ENCODE measurements at regions not wholly inside any gene's neighbourhood (a gene's known extent, or its start where the extent isn't known, plus 50 kb on each side); places are given as distances from the start of the nearest gene placed in this dataset.
A peak's percentile ranks its signal among the peaks of the same experiment; 100 is the strongest.
"Not testable (repeated sequence)": the region's sequence is repeated elsewhere in the genome, so short reads cannot be mapped to it uniquely, and the experiment has no call there.

- no peak for DNase-seq
Observed at GRCh38 chr7:1300636-1301035, 68.0 kb downstream of the UNCX start.

GRCh38 chr7:1301054-1301881 lies 68.6 kb downstream of the UNCX start:
- DNase-seq = no peak

GRCh38 chr7:1301882-1302251 lies 69.2 kb downstream of the UNCX start:
- peak; percentile 44 for DNase-seq

GRCh38 chr7:1302936-1303335 lies 70.3 kb downstream of the UNCX start:
- DNase-seq = no peak

GRCh38 chr7:1304011-1304410 lies 71.3 kb downstream of the UNCX start:
- DNase-seq = not testable (repeated sequence)

- no peak for DNase-seq
Observed at GRCh38 chr7:1305873-1306272, 73.2 kb downstream of the UNCX start.

- DNase-seq = no peak
Observed at GRCh38 chr7:1307828-1308227, 75.2 kb downstream of the UNCX start.

- no peak for DNase-seq
Observed at GRCh38 chr7:1309290-1309689, 76.6 kb downstream of the UNCX start.

GRCh38 chr7:1309996-1310395 lies 77.3 kb downstream of the UNCX start:
- no peak for DNase-seq

GRCh38 chr7:1310936-1311335 lies 78.3 kb downstream of the UNCX start:
- DNase-seq = no peak

GRCh38 chr7:1311406-1312135 lies 78.9 kb downstream of the UNCX start:
- no peak for DNase-seq

- no peak for DNase-seq
Observed at GRCh38 chr7:1312136-1313070, 79.7 kb downstream of the UNCX start.

GRCh38 chr7:1313613-1314012 lies 80.9 kb downstream of the UNCX start:
- no peak for DNase-seq

GRCh38 chr7:1314021-1314907 lies 81.6 kb downstream of the UNCX start:
- no peak for DNase-seq

GRCh38 chr7:1314908-1315450 lies 82.3 kb downstream of the UNCX start:
- DNase-seq = no peak

- DNase-seq = no peak
Observed at GRCh38 chr7:1316086-1316485, 83.4 kb downstream of the UNCX start.

- DNase-seq = no peak
Observed at GRCh38 chr7:1317646-1318045, 85.0 kb downstream of the UNCX start.

GRCh38 chr7:1318051-1318450 lies 85.4 kb downstream of the UNCX start:
- no peak for DNase-seq

GRCh38 chr7:1318661-1319060 lies 86.0 kb downstream of the UNCX start:
- no peak for DNase-seq

GRCh38 chr7:1320616-1321240 lies 88.1 kb downstream of the UNCX start:
- no peak for DNase-seq

Measured in NCI-H2171 (cell line).